Stimulated activated CD8-positive, alpha-beta memory T cell treated with anti-CD3 and anti-CD28 coated beads, Interleukin-2, amount 100 ng/mL, for 48 hours (primary cell): ENCODE measurements at regions not wholly inside any gene's neighbourhood (a gene's known extent, or its start where the extent isn't known, plus 50 kb on each side); places are given as distances from the start of the nearest gene placed in this dataset.

Experiments used
- DNase-seq, 2 donors: peaks; one replicate each; pipeline ENCODE4 v3.0.0-alpha.2; 2020; ENCODE audit warnings: low read depth in 2 of 2

DNA sequence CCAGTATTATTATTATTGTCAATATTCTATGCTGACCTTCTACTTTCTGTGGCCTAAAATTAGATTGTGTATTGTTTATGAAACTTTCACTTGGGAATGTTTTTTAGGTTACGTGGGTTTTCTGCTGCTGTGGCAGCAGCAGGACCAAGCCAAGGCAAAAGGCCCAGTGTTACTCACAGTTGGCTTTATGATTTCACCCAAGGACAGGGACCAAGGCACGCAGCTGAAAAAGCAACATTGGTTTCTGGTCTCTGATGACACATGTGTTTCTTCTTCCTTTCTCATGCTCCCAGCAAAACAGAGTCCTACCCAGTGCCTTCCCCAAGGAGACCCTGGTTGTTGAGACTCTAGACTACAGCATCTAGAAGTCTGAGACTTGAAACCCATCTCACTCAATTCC is 413.7 kb downstream of the SETD4 start:
- DNase-seq, result no peak

DNA sequence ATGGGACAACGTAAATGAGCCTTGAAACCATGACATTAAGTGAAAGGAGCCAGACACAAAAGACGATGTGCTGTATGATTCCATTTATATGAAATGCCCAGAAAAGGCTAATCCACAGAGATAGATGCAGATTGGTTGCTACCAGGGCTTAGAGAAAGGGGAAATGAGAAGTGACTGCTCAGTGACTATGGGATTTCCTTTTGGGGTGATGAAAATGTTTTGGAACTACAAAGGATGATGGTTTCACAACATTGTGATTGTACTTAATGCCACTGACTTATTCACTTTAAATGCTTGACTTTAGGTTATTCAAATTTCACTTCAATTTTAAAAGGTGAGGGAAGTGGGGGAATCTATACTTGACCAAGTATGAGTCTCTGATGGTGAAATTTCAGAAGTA is 414.3 kb downstream of the SETD4 start:
- DNase-seq, result no peak

DNA sequence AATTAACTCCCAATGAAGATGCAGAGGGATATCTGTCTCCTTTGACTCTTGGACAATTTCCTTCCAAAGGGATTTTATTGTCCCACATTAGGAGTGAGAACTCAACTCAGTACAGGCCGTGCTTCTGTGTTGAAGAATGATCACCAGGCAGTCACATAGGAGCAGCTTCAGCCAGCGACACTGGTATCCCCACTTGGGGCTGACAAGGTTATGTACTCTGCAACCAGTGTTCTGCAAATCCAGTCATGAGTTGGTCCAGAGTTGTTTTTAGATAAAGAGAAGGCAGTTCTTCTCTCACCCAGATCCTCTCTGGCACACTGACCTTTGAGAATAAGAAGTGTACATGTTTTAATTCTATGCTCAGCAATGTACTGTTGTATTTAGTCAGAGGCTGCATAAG is 415.8 kb downstream of the SETD4 start:
- DNase-seq, result no peak

DNA sequence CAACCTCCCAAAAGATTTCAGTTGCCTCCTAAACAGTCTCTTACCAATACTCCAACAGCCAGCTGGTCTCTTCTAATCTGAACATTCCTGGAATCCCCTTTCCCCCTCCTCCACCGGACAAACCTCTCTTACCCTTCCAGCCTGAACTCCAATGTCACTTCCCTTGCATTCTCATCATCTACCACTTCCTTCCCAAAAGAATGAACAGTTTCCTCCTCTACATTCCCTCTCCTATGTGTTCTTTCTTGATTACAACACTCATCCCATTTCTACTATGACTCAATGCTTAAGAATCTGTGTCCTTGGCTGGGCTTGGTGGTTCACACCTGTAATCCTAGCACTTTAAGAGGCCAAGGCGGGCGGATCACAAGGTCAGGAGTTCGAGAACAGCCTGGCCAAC is 417.1 kb downstream of the SETD4 start:
- DNase-seq, result no peak

DNA sequence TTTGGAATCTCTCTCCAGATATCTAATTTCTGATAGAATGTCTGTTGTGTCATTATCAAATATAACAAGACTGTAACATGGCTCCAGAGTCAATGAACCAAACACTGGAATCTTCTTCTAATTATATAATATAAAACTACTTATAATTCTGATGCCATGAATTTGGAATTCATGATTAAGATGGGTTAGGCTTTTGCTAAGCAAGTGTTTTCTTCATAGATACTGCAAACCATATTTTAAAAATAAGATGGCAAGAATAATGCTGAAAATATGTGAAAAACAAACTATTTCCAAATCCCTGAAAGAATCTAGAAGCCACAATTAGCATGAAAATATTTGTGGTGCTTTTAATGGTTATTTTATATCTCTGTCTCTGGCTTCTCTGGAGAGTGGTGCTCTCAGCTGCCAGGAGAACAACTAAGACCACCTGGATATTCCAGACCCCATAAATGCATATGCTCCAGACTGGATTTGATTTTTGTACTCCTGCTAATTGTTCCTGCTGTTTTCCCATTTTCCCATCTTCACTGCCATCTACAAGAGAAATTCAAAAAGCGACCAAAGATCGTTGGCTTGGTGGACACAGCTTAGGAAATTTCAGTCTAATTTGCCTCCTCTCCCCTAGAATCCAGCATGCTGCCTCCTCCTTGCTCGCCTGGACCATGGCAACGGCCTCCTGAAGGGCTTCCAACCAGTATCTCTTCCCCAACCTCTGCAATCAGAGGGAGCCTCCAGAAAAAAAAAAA is 418.9 kb downstream of the SETD4 start:
- DNase-seq, result no peak

DNA sequence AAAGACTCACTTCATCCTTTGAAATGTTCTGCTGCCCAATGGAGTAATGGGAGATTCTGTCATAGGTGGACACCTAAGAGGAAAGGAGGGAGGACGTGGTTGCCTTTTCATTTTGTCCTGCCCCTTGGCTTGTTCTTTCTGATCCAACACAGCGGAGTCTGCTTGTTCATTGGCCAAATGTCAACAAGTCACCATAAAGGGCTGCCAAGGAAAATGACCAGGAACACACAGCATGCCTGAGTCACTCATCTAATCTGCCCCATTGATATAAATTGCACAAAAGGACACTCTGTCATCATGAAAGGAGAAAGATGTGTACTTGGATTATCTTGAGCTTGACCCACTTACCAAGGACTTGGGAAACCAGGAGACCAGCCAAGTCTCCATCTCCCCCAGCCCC is 422.9 kb downstream of the SETD4 start:
- DNase-seq, result no peak

DNA sequence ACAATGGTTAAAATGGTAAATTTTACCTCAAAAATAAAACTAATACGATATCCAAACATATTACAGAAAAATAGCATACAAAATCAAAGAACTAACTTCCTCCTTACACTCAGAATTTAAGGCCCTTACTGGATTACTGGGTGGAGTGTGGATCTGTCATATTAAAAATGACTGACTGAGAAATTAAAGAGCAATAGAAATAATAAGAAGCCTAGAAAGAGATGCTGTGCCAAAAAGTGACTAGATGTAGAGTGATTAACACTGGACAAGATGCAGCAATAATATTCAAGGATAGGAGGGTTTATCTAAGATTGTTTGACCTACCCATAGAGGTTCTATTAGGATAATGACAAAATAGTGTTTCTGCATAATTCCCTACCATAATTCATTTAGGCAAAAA is 424.3 kb downstream of the SETD4 start:
- DNase-seq, result no peak

DNA sequence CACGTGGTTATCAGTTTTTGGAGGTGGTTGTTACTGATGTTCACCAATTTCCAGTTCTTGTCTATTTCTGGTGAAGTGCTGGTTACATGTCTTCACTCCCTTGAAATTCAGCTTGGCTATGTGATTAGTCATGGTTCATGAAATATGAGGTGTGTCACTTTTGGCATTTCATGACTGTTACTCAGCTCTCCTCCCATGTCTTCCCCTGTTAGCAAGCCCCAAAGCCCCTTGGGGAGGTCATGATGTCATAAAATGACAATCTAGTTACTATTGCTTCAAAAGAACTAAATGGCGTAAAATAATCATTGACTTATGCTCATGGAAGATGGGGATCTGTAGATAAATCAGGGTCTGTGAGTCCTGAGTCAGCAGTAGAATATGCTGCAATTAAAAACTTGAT is 425.1 kb downstream of the SETD4 start:
- no peak for DNase-seq

DNA sequence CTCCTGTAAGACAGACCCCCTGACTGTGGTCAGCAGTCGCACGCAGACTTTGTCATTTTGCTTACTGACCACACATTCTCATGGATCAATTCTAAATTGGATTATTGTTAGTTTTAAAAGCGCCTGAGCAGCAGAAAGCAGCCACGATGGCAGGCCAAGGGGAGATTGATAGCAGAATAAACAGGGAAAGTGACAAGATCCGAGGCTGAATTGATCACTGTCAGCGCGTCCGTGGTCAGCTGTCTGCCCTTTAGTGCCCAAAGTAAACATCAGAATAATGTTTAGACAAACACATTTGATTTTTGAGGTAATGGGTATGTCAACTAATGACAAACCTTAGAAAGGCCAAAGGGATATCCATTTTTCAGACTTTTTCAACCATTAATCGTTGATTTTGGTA is 426.8 kb downstream of the SETD4 start:
- no peak for DNase-seq

DNA sequence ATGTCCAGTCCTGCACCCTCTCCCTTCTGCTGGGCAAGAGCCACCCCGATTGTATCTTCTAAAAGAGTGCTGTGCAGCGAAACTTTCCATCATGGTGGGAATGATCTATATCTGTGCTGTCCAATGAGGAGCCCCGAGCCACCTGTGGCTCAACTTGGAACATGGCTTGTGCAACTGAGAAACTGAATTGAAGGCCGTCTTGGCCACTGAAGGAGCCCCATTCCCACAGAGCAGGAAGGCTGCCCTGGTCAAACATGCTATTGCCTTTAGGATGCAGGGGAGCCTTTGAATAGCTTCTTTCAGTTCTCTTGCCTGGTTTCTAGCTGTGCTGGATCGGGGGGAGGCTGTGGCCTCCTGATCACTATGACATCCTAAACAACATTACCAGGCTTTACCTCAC is 427.6 kb downstream of the SETD4 start:
- no peak for DNase-seq

DNA sequence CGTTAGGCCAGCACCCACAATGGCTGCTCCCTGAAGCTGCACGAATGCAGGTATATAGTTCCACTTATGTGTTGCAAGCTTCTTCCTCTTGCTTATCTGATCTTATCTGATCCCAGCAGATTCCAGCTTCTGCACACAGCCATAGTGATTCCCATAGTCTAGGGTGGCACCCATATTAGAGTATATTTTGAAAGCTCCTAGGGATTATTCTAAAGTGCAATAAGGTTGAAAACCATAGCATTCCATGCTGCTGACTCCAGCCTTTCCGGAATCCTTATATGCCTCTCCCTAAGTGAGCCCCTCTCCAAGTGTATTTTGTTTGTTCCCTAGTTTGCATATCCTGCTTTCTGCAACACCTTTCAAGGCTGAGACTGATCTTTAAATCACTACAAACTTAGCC is 432.0 kb downstream of the SETD4 start:
- DNase-seq, result no peak

DNA sequence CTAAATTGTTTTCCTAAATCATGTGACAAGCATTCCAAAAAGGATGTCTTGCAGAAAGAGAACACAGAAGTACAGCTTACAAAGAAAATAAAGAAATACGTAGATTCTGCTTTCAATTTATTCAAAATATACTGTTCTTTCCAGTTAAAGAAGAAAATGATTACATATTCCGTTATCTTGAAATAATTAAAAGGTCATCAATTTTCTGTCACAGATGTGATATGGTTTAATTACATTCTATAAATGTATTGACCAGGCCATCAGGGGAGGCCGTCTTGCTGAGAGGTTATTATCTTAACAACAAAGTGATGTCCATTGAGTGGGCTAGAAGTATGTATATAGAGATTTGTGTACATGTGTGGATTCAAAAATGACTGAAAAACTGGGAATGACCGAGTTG is 432.9 kb downstream of the SETD4 start:
- DNase-seq, result no peak

DNA sequence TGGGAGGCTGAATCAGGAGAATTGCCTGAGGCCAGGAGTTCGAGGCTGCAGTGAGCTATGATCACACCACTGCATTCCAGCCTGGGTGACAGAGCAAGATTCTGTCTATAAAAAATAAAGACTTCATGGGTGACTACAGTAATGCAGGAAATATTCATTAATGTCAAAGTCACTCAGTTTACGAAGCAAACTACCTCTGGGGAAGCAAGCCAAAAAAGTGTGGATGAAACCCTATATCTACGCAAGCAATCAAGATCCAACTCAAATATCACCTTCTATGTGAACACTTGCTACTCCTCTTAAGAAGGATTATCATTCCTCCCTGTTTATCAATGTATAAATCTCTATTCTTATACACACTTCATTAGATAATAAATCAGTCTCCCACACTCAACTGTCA is 434.8 kb downstream of the SETD4 start:
- DNase-seq, result no peak

DNA sequence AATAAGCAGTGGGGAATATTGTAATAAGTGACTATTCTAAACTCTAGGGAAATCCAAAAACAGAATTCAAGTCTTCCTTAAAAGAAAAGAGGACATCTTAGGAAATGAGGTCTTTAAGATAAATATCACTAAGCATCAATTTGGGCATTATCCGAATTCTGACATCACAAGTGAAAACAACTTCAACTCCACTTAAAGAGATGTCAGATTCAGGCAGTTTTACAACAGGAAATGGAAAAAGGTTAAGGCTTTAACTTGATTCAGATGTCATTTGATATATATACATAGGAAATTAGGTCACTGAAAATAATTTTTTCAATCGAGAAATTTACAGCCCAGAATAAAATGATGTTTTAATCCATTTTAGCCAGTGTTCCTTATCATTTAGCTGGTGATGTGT is 435.4 kb downstream of the SETD4 start:
- DNase-seq, result no peak

DNA sequence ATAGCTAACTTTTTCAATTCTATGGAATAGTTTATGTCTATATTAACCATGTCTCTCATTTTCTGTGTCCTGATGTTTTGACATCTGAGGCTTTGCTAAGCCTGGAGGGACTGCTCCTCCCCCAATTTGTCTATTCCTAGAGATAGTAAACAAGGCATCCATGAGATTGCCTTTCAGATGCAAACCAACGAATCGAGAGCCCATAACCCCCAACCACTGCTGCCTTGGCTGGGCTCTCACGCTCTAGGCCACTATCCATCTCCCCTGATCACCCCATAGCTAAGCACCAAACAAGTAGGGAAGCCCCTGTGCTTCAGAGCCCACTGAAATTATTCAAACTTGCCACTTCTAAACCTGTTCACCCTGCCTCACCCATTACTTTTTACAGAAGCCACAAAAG is 437.7 kb downstream of the SETD4 start:
- no peak for DNase-seq

DNA sequence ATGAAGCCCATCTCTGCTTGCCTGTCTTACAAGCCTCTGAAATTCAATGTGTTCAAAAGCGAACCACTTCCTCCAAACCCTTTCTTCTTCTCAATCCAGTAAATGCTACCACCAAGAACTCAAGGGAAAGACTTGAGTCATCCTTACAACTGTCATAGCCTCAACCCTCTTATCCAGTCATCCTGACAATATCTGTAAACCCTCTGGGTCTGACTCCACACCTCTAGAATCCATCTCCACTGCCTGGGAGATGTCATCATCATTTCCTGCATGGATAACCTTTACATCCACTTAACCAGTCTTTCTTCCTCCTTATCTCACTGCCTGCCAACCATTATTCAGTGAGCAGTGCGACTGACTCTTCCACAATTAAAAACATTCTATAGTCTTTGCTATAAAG is 441.1 kb downstream of the SETD4 start:
- no peak for DNase-seq

DNA sequence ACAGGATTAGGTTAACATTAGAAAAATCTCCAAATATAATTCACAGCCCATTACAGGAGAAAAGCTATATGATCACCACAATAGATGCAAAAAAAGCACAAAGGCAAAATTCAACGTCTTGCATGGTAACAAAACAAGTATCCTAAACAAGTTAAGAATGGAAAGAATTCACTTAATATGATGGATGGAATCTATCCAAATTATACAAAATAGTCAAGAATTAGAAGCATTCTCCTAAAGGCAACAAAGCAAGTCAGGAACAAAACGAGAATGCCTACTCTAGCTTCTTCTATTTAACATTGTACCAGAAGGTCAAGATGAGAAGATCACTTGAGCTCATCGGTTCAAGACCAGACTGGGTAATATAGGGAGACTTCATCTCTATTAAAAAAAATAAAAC is 442.8 kb downstream of the SETD4 start:
- no peak for DNase-seq

DNA sequence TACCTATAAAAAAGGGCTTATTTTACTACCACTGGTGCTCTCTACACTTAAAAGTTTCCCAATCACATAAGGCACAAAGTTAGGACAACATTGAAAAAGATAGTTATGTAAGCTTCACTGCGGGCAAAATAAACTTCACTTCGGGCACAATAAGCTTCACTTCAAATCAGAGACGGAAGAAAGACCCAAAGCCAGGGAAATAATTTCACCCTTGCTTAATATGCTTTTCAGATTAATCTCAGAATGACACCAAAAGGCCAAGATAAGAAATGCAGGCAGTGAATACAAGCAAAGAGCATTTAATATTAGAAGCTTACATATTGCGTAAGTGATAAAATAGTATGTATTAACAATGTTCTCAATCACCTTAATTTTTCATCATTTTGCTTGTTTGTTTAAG is 444.2 kb downstream of the SETD4 start:
- DNase-seq, result no peak

DNA sequence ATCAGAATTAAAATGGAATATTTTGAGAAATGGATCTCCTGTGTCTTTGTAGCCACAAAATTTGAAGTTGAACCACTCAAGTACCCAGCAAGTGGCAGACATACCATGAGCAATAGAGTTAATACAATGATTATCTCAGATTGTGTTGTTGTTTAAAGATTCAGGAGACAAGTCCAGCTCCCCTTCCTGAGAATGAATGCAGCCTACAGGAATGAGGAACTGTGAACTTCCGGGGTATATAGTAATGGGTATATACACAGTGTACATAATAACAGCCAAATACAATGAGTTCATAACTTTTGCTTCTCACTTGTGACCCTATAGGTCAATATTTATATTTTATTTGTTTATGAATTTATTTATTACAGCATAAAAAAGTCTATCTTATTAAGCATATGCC is 445.0 kb downstream of the SETD4 start:
- DNase-seq, result no peak

DNA sequence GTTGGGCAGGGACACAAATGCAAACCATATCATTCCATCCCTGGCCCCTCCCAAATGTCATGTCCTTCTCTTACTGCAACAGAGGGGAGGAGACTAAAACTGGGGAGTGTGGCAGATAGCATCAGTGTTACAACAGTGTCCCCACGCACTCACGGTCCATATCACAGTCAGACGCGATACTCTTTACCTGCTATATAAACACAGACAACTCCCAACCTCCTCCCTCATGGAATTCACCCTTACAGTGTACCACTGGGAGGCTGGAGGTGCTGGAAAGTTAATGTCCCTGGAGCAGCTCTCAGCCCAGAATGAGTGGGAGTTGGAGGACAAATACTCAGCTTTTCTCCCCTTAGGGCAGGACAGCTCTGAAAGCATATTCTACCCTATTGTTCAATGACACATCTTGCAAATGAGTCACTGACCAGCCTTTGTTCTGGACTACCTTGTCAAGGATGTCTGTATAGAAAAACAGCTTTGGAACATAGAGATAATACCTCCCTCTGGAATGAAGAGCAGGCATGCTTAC is 445.9 kb downstream of the SETD4 start:
- no peak for DNase-seq

DNA sequence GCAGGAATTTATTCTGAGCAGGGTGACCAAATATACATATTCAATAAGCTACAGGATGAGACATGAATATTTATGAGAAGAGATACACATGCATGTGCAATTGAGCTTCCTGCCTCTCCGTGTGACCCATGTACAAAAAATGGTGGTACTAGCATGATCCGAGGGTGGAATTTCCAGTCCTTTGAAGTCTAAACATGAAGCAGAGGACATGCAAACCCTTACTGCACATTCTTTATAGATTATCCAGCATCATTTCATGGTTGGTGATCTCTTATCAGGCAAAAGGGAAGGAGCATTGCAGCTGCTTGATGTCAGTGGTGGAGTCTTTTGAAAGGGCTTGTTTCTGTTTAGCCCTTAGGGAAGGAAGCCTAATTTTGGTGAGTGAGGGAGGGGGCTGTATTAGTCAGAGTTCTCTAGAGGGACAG is 448.6 kb downstream of the SETD4 start:
- no peak for DNase-seq

DNA sequence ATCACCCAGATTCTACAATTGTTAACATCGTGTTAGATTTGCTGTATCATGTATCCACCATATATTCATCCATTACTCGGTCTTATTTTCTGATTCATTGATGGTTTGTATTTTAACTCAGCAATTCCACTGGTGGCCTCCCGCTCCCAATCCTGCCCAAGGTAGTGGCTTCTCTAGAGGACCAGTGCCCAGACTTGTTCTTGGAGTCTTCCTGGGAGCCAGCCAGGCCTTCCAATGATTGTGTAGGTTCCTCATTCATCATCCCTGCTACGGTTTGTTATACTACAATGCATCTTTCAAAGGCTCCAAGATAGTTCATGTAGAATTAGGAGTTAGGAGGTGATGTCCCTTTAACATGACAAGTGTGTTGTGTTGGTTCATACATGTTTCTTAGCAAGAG is 451.1 kb downstream of the SETD4 start:
- DNase-seq, result no peak

DNA sequence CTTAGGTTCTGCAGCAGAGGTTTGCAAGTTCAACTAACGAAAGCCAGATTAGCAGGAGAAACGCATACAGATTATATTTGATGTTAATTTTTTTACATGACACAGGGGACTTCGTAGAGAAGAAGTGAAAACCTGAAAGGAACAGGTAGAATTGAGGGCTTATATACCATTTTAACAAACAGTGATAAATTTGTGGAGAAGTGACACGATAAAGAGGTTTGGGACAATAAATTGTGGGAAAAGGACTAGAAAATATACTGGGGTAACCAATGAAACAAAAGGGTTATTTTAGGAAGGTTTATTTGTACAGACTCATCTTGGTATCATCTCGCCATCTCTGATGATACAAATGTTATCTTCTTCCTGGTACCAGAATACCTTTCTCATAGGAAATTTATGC is 452.9 kb downstream of the SETD4 start:
- DNase-seq, result no peak

DNA sequence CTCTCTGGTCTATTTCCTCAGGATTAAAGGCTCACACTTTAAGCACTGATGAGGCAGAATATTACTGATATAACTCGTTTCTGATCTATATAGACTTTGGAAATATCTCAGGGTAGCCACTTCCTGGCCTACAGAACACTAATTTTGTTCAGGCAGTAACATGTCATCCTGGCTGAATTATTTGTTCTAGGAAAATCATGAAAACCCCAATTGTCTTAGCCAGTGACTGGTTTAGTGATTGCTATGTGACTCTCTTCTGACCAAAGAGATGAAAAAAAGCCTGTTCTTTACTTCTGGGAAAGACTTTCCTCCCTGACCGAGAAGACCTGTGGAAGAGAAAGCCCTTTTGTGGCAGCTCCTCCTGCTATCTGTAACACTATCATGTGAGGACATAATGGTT is 453.7 kb downstream of the SETD4 start:
- no peak for DNase-seq
